ENCODE measurements at regions not wholly inside any gene's neighbourhood (a gene's known extent, or its start where the extent isn't known, plus 50 kb on each side); places are given as distances from the start of the nearest gene placed in this dataset.

GRCh38 chr2:144331674-144332355 is 188.1 kb downstream of the ZEB2 start:
- peak; percentile 59 for TF ChIP-seq POLR2A (IDR thresholded peaks at IDR 0.05; ENCODE audit: low read length)
- TF ChIP-seq GATA1 (IDR thresholded peaks at IDR 0.05; ENCODE audit: low read depth, low read length), result no peak

Measured in erythroblast (primary cell).